HepG2 (cell line): ENCODE measurements at regions not wholly inside any gene's neighbourhood (a gene's known extent, or its start where the extent isn't known, plus 50 kb on each side); places are given as distances from the start of the nearest gene placed in this dataset.

ENCODE experiments used
- ATAC-seq: fragments of 200-7000 bp; cut with Tn5 transposase; 3 replicates; pipeline ENCODE4 v1.9.1; 2020; ENCODE audit warnings: mild to moderate bottlenecking, moderate library complexity
- BruUV-seq: library from RNA; stranded (reverse); fragments of 400-500 nt; replicated peaks from 2 replicates; lab custom pipeline; 2021; lab: Mats Ljungman, UMichigan
- CTCF ChIA-PET: fragments of 300-600 bp; formaldehyde crosslinking; extraction: SDS; loops from one replicate; lab custom pipeline; 2021; ENCODE audit warnings: low total read pairs, inconsistent platforms, low intra/inter-chr PET ratio; lab: Yijun Ruan, JAX
- POLR2A ChIA-PET: fragments of 350-600 bp; sonication (Branson Sonifier 250); formaldehyde crosslinking; loops from one replicate; lab custom pipeline; 2020; ENCODE audit warnings: antibody characterized with exemption, inconsistent platforms; lab: Yijun Ruan, JAX
- DNase-seq: peaks from one replicate; pipeline ENCODE4 v3.0.0-alpha.2; 2015; ENCODE audit warnings: low spot score
- FAIRE-seq: peaks from 3 replicates; lab custom pipeline; 2011; peaks lifted over from hg19 to GRCh38; lab: Jason Lieb, UNC
- H2AFZ ChIP-seq: one replicate; pipeline ENCODE4 v1.6.1; 2011; ENCODE audit warnings: low read length, inconsistent platforms
- H3K27ac ChIP-seq: fragments of 300-600 bp; 3 replicates; pipeline ENCODE4 v1.8.0; 2011; ENCODE audit warnings: mixed run types, mild to moderate bottlenecking, mixed read lengths, low read length, inconsistent platforms; ENCODE audit not compliant: insufficient read depth; ENCODE audit errors: extremely low read length
- H3K27me3 ChIP-seq, 2 experiments: fragments of 200-600 bp in 1 of 2; 2 replicates in 1 of 2; 3 replicates in 1 of 2; pipeline versions ENCODE4 v1.6.0 to v1.8.0; 2011; ENCODE audit warnings: low read length in 2 of 2, mild to moderate bottlenecking in 2 of 2, moderate library complexity in 2 of 2, inconsistent platforms in 1 of 2; ENCODE audit not compliant: insufficient read depth in 2 of 2, control insufficient read depth in 1 of 2
- H3K36me3 ChIP-seq, 2 experiments: fragments of 200-600 bp in 1 of 2; replicated peaks in 1 of 2; 2 replicates in 1 of 2; 3 replicates in 1 of 2; pipeline versions ENCODE4 v1.5.1 to v1.8.0; 2011; ENCODE audit warnings: low read length in 2 of 2, inconsistent platforms in 1 of 2; ENCODE audit not compliant: insufficient read depth in 2 of 2, control insufficient read depth in 1 of 2
- H3K4me1 ChIP-seq: 2 replicates; pipeline ENCODE4 v1.5.1; 2012; ENCODE audit warnings: low read length, inconsistent platforms; ENCODE audit not compliant: insufficient read depth
- H3K4me2 ChIP-seq: 2 replicates; pipeline ENCODE4 v1.6.0; 2011; ENCODE audit warnings: low read depth, low read length, inconsistent platforms
- H3K4me3 ChIP-seq, 3 experiments: fragments of 200-600 bp in 1 of 3; sonication (generic), shearing (Covaris generic) in 1 of 3; replicated peaks in 1 of 3; 2 replicates each; pipeline ENCODE4 v1.5.1; 2011 to 2016; ENCODE audit warnings: low read length in 3 of 3, inconsistent platforms in 2 of 3, low read depth in 2 of 3, mild to moderate bottlenecking in 2 of 3, control low read depth in 1 of 3, mixed read lengths in 1 of 3; ENCODE audit not compliant: insufficient read depth in 1 of 3
- H3K79me2 ChIP-seq: one replicate; pipeline ENCODE4 v1.6.1; 2011; ENCODE audit warnings: low read length, inconsistent platforms; ENCODE audit not compliant: insufficient read depth
- H3K9ac ChIP-seq: 2 replicates; pipeline ENCODE4 v1.6.0; 2011; ENCODE audit warnings: mild to moderate bottlenecking, low read depth, low read length, inconsistent platforms; ENCODE audit not compliant: insufficient read depth
- H3K9me3 ChIP-seq: 2 replicates; pipeline ENCODE4 v1.5.1; 2012; ENCODE audit warnings: mild to moderate bottlenecking, low read length
- H4K20me1 ChIP-seq: 2 replicates; pipeline ENCODE4 v1.6.0; 2011; ENCODE audit warnings: inconsistent platforms, mild to moderate bottlenecking, low read length, moderate library complexity; ENCODE audit not compliant: insufficient read depth
- CREB1 ChIP-seq, 2 experiments: fragments of 450-650 bp in 1 of 2; IDR thresholded peaks; 2 replicates each; pipeline ENCODE4 v1.6.1; 2016 to 2017; ENCODE audit warnings: control low read depth in 1 of 2, mild to moderate bottlenecking in 1 of 2, missing compliant biosample characterization in 1 of 2, missing genetic modification characterization in 1 of 2
- IKZF1 ChIP-seq: fragments of 450-650 bp; IDR thresholded peaks from 2 replicates; pipeline ENCODE4 v1.7.1; 2016
- NRL ChIP-seq: sonication (generic); formaldehyde crosslinking; IDR thresholded peaks from 2 replicates; pipeline ENCODE4 v1.5.0; 2020; ENCODE audit warnings: missing genetic modification reagents, mild to moderate bottlenecking, moderate library complexity, borderline replicate concordance
- RELA ChIP-seq: sonication (generic); formaldehyde crosslinking; IDR thresholded peaks from 2 replicates; pipeline ENCODE4 v1.4.0; 2020; ENCODE audit warnings: missing genetic modification reagents
- TSC22D2 ChIP-seq: sonication (generic); formaldehyde crosslinking; IDR thresholded peaks from 2 replicates; pipeline ENCODE4 v1.5.1; 2020; ENCODE audit warnings: missing genetic modification reagents, mild to moderate bottlenecking, borderline replicate concordance
- ZBTB21 ChIP-seq: sonication (generic); formaldehyde crosslinking; IDR thresholded peaks from 2 replicates; pipeline ENCODE4 v1.4.0; 2020; ENCODE audit warnings: missing genetic modification reagents
- ZKSCAN5 ChIP-seq: sonication (generic); formaldehyde crosslinking; IDR thresholded peaks from 2 replicates; pipeline ENCODE4 v1.5.1; 2020; ENCODE audit warnings: mild to moderate bottlenecking, missing genetic modification reagents
- ZNF776 ChIP-seq: sonication (generic); formaldehyde crosslinking; IDR thresholded peaks from 2 replicates; pipeline ENCODE4 v1.4.0; 2020; ENCODE audit warnings: mild to moderate bottlenecking, missing genetic modification reagents
- WGBS: methylation state at CpG from one replicate; pipeline ENCODE4 v1.1.6; 2017; ENCODE audit warnings: low lambda C conversion rate; 5-methylcytosine and 5-hydroxymethylcytosine counted together
- in situ Hi-C: cut with HindIII; loops from 2 replicates; pipeline ENCODE4 v1.10.0; 2017; ENCODE audit warnings: low pct_unique_long_range_greater_than_20kb; ENCODE audit not compliant: extremely low pct_ligation_motif_present
- intact Hi-C: fragments of 100-400 bp; cut with micrococcal nuclease; formaldehyde crosslinking; loops from one replicate; pipeline ENCODE4 v1.10.0; 2022; ENCODE audit not compliant: unreplicated experiment
- TF ChIP-seq, protein P1 (sequence below): sonication (generic); formaldehyde crosslinking; IDR thresholded peaks from 2 replicates; pipeline ENCODE4 v1.8.0; 2022; ENCODE audit warnings: mild to moderate bottlenecking, missing genetic modification reagents; ENCODE audit not compliant: insufficient replicate concordance
- TF ChIP-seq, protein P2 (sequence below): IDR thresholded peaks from 2 replicates; pipeline ENCODE4 v1.6.1; 2012; ENCODE audit warnings: low read length, improper control_type of control experiment

DNA sequence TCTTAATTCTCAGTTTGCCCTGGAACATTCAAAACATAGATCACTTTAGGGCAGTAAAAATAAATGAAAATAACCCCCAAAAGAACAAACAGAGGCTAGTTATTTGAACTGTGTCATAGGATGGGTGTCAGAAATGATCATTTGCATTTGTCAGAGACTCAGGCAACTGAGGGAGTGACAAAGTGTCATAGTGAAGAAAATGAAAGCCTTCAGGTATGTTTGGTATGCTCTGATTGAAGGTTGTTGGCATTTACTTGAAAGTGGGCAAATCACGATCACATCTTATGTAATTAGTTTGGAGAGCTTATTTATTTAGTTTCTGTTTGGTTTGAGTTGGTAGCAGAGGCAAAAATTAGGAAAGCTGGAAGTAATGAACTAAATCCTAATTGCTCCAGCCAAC is 880.9 kb downstream of the ANKRD7 start (continued):
- TF ChIP-seq ZKSCAN5 (no peak), ZBTB21 (no peak), NRL (CRISPR knock-in tag) (no peak), RELA (CRISPR knock-in tag) (no peak)
- TF ChIP-seq, protein P1, sequence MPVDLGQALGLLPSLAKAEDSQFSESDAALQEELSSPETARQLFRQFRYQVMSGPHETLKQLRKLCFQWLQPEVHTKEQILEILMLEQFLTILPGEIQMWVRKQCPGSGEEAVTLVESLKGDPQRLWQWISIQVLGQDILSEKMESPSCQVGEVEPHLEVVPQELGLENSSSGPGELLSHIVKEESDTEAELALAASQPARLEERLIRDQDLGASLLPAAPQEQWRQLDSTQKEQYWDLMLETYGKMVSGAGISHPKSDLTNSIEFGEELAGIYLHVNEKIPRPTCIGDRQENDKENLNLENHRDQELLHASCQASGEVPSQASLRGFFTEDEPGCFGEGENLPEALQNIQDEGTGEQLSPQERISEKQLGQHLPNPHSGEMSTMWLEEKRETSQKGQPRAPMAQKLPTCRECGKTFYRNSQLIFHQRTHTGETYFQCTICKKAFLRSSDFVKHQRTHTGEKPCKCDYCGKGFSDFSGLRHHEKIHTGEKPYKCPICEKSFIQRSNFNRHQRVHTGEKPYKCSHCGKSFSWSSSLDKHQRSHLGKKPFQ (CRISPR knock-in tag) = no peak

DNA sequence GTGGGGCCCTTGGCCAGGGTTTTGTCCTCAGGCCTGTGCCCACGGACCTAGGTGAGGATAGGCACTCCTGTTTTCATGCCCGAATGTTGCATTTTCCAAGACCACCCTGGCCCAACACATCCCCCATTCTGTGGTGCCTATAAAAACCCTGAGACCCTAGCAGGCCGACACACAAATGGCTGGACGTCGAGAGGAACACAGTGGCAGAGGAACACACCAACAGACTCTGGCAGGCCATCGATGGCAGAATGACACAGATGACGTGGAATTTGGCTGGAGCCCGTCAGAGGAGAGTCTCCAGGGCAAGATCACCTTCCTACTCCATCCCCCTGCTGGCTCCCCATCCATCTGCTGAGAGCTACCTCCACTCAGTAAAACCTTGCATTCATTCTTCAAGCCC is 898.8 kb downstream of the ANKRD7 start:
- CTCF ChIA-PET = no interaction called here
- 7% methylated on average over 6 of the region's 8 CpGs for WGBS
- 0 out of 2 replicates have a peak, but pooled peaks have one; percentile 42 for TF ChIP-seq CREB1 (IDR thresholded peaks at IDR 0.05)
- TF ChIP-seq CREB1 (CRISPR knock-in tag; IDR thresholded peaks at IDR 0.05) = no peak
- TF ChIP-seq ZBTB21 = no peak
- no peak for TF ChIP-seq IKZF1
- no peak for TF ChIP-seq ZNF776 (CRISPR knock-in tag)
- TF ChIP-seq TSC22D2 (CRISPR knock-in tag) = no peak
- TF ChIP-seq, protein P2, sequence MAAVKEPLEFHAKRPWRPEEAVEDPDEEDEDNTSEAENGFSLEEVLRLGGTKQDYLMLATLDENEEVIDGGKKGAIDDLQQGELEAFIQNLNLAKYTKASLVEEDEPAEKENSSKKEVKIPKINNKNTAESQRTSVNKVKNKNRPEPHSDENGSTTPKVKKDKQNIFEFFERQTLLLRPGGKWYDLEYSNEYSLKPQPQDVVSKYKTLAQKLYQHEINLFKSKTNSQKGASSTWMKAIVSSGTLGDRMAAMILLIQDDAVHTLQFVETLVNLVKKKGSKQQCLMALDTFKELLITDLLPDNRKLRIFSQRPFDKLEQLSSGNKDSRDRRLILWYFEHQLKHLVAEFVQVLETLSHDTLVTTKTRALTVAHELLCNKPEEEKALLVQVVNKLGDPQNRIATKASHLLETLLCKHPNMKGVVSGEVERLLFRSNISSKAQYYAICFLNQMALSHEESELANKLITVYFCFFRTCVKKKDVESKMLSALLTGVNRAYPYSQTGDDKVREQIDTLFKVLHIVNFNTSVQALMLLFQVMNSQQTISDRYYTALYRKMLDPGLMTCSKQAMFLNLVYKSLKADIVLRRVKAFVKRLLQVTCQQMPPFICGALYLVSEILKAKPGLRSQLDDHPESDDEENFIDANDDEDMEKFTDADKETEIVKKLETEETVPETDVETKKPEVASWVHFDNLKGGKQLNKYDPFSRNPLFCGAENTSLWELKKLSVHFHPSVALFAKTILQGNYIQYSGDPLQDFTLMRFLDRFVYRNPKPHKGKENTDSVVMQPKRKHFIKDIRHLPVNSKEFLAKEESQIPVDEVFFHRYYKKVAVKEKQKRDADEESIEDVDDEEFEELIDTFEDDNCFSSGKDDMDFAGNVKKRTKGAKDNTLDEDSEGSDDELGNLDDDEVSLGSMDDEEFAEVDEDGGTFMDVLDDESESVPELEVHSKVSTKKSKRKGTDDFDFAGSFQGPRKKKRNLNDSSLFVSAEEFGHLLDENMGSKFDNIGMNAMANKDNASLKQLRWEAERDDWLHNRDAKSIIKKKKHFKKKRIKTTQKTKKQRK = no peak
- H3K9ac ChIP-seq = no peak overlapping the region
- no peaks in the 10 kb centered on the region for H3K79me2 ChIP-seq
- H2AFZ ChIP-seq = no peak overlapping the region
- no peaks in the 10 kb centered on the region for H3K4me1 ChIP-seq
- in situ Hi-C loops (no loop called here), intact Hi-C loops (no loop called here)
- BruUV-seq = no TSS peak
- H3K4me3 ChIP-seq = no peak overlapping the region
- DNase-seq (no peak), ATAC-seq (no peak), FAIRE-seq (no peak)
- no peaks in the 10 kb centered on the region for H3K27me3 ChIP-seq
- H3K9me3 ChIP-seq = no peaks in the 10 kb centered on the region
- POLR2A ChIA-PET = no interaction called here
- H3K4me2 ChIP-seq = no peak overlapping the region
- H4K20me1 ChIP-seq = no peaks in the 10 kb centered on the region
- no peaks in the 10 kb centered on the region for H3K36me3 ChIP-seq
- H3K27ac ChIP-seq = no peak overlapping the region
